ENCODE measurements at regions not wholly inside any gene's neighbourhood (a gene's known extent, or its start where the extent isn't known, plus 50 kb on each side); places are given as distances from the start of the nearest gene placed in this dataset.
A peak's percentile ranks its signal among the peaks of the same experiment; 100 is the strongest.

GRCh38 chr7:18210377-18210776 is 182.7 kb upstream of the PRPS1L1 start:
- no peak overlapping the region for H3K4me3 ChIP-seq (ENCODE audit: low read depth, low read length)
- H3K9me3 ChIP-seq (ENCODE audit: control insufficient read depth, insufficient read depth, low read length): no peaks in the 10 kb centered on the region
- no peak for DNase-seq (ENCODE audit: low read depth in 4 of 6, low spot score in 6 of 6)
- no CpG with 5 or more reads among the region's 2 CpGs for WGBS (ENCODE audit: insufficient coverage)
- no peak overlapping the region for H3K27ac ChIP-seq (ENCODE audit: low read depth, low read length)
- H3K27me3 ChIP-seq (ENCODE audit: control insufficient read depth, insufficient read depth, low read length): no peaks in the 10 kb centered on the region
- no peaks in the 10 kb centered on the region for H3K4me1 ChIP-seq (ENCODE audit: control insufficient read depth, insufficient read depth, low read length)
- no peaks in the 10 kb centered on the region for H3K36me3 ChIP-seq (ENCODE audit: control insufficient read depth, insufficient read depth, low read length)

GRCh38 chr7:18210788-18211187 is 183.1 kb upstream of the PRPS1L1 start:
- Histone ChIP-seq H3K27me3 (ENCODE audit: control insufficient read depth, insufficient read depth, low read length) (no peaks in the 10 kb centered on the region), H3K36me3 (ENCODE audit: control insufficient read depth, insufficient read depth, low read length) (no peaks in the 10 kb centered on the region), H3K4me3 (ENCODE audit: low read depth, low read length) (no peak overlapping the region), H3K27ac (ENCODE audit: low read depth, low read length) (no peak overlapping the region), H3K4me1 (ENCODE audit: control insufficient read depth, insufficient read depth, low read length) (no peaks in the 10 kb centered on the region), H3K9me3 (ENCODE audit: control insufficient read depth, insufficient read depth, low read length) (no peaks in the 10 kb centered on the region)
- WGBS (ENCODE audit: insufficient coverage): no CpG with 5 or more reads among the region's 3 CpGs
- no peak for DNase-seq (ENCODE audit: low read depth in 4 of 6, low spot score in 6 of 6)

- H3K27me3 ChIP-seq (ENCODE audit: control insufficient read depth, insufficient read depth, low read length): no peaks in the 10 kb centered on the region
- no peaks in the 10 kb centered on the region for H3K4me1 ChIP-seq (ENCODE audit: control insufficient read depth, insufficient read depth, low read length)
- no peak for DNase-seq (ENCODE audit: low read depth in 4 of 6, low spot score in 6 of 6)
- no peak overlapping the region for H3K4me3 ChIP-seq (ENCODE audit: low read depth, low read length)
- WGBS (ENCODE audit: insufficient coverage): no CpG with 5 or more reads among the region's 3 CpGs
- H3K36me3 ChIP-seq (ENCODE audit: control insufficient read depth, insufficient read depth, low read length): no peaks in the 10 kb centered on the region
- no peaks in the 10 kb centered on the region for H3K9me3 ChIP-seq (ENCODE audit: control insufficient read depth, insufficient read depth, low read length)
- H3K27ac ChIP-seq (ENCODE audit: low read depth, low read length): no peak overlapping the region
These were observed 184.7 kb upstream of the PRPS1L1 start for GRCh38 chr7:18212308-18212707.

DNA sequence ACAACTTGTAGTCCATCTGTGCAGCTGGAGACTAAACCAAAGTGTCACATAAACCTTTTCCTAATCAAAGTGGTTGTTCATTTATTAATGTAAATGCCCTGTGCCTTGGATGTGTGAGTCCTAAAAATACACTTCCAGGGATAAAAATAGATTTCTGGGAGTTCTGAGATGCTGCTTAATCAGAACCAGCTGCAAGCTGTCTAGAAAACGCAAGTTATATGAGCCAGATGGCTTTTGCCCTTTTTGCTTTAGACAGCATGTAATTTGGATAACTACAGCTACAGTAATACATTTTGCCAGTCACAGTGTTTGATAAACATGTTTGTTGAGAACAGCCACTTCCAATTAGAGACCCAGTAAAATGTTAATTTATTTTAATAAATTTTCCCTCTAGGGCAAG is 185.1 kb upstream of the PRPS1L1 start:
- no CpG with 5 or more reads among the region's 1 CpG for WGBS (ENCODE audit: insufficient coverage)
- Histone ChIP-seq H3K27me3 (ENCODE audit: control insufficient read depth, insufficient read depth, low read length) (no peaks in the 10 kb centered on the region), H3K4me3 (ENCODE audit: low read depth, low read length) (no peak overlapping the region), H3K9me3 (ENCODE audit: control insufficient read depth, insufficient read depth, low read length) (no peaks in the 10 kb centered on the region), H3K36me3 (ENCODE audit: control insufficient read depth, insufficient read depth, low read length) (no peaks in the 10 kb centered on the region), H3K27ac (ENCODE audit: low read depth, low read length) (no peak overlapping the region), H3K4me1 (ENCODE audit: control insufficient read depth, insufficient read depth, low read length) (no peaks in the 10 kb centered on the region)
- peak in 2 of 6 donors; percentile 28 to 66 for DNase-seq (ENCODE audit: low read depth in 4 of 6, low spot score in 6 of 6)

DNA sequence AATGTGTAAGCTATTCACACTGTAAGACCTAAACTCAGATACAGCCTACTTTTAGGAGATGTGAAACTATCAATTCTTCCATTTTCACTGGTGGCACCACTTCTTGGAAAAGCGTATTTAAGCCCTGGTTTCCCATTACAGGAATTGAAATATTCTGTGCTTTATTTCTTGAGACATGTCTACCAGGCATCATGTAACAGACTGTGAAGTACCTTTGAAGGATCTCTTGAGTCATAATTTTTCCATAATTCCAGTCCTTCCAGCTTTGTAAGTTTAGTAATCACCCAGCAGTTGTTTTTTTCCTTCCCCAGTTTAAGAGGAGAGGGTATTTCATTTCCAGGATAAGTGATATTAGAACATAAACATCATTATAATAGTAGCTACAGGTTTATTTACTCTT is 186.0 kb upstream of the PRPS1L1 start:
- no peaks in the 10 kb centered on the region for H3K27me3 ChIP-seq (ENCODE audit: control insufficient read depth, insufficient read depth, low read length)
- no peaks in the 10 kb centered on the region for H3K9me3 ChIP-seq (ENCODE audit: control insufficient read depth, insufficient read depth, low read length)
- H3K4me3 ChIP-seq (ENCODE audit: low read depth, low read length): no peak overlapping the region
- no peak for DNase-seq (ENCODE audit: low read depth in 4 of 6, low spot score in 6 of 6)
- no peaks in the 10 kb centered on the region for H3K4me1 ChIP-seq (ENCODE audit: control insufficient read depth, insufficient read depth, low read length)
- no peak overlapping the region for H3K27ac ChIP-seq (ENCODE audit: low read depth, low read length)
- 80% methylated on average over 1 of the region's 1 CpG for WGBS (ENCODE audit: insufficient coverage)
- H3K36me3 ChIP-seq (ENCODE audit: control insufficient read depth, insufficient read depth, low read length): no peaks in the 10 kb centered on the region

DNA sequence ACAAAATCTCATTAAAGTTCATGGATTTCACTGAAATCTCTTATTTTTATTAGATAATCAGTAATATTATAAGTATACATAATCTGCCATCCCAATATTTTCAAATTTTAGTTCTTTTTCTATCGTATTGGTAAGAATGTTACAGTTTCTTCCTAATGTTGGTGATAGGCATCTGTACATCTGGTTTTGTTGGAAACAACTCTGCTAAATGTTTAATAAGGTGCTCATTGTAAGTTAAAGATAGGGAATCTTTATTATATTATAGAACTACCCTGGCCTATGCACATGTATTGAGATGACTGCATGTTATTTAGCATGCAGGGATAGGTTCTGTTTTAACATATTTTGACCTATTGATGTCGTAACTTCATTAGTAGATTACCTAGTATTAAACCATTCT is 188.6 kb upstream of the PRPS1L1 start:
- no peaks in the 10 kb centered on the region for H3K4me1 ChIP-seq (ENCODE audit: control insufficient read depth, insufficient read depth, low read length)
- WGBS (ENCODE audit: insufficient coverage): no CpG with 5 or more reads among the region's 2 CpGs

DNA sequence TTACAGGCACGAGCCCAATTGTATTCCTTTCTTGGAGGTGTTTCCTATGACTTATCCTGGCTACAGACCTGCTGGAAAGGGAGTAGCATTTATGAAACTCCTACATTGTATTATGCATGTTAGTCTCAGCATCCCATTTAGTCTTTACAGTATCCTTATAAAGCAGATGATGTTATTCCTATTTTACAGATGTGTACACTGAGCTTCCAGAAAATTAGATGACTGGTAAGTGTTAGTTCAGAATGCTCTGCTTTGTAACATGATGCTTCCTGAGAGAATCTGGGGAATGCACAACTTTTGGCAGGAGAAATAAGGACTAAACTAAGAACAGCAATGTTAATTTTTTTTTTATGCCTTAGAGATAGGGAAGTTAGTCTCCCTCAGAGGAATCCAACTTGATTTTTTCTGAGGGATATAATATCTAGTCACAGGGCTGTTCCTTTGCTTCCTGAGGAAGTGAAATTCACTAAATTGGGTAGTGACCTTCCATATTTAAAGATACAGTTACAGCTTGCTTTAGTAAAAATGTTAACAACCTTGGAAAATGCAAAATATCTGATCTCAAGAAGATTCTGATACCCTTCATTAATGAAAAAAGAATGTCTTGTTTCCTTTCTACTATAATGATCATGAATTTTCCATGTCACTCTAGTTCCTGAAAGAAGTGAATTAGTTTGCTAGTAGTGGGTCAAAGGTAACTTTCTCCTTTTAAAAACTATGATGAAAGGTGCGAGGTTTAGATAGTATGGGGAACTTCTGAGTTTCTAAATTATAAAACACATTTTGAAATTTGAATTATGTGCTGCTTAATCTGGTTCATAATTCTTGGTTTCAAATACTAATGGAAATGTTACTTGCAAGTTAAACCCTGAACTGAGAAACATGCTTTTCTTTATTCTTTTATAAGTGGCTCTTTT is 194.0 kb upstream of the PRPS1L1 start:
- WGBS (ENCODE audit: insufficient coverage): no CpG with 5 or more reads among the region's 2 CpGs
- Histone ChIP-seq H3K4me3 (ENCODE audit: low read depth, low read length) (no peak overlapping the region), H3K4me1 (ENCODE audit: control insufficient read depth, insufficient read depth, low read length) (no peaks in the 10 kb centered on the region), H3K36me3 (ENCODE audit: control insufficient read depth, insufficient read depth, low read length) (no peaks in the 10 kb centered on the region), H3K27ac (ENCODE audit: low read depth, low read length) (no peak overlapping the region), H3K27me3 (ENCODE audit: control insufficient read depth, insufficient read depth, low read length) (no peaks in the 10 kb centered on the region), H3K9me3 (ENCODE audit: control insufficient read depth, insufficient read depth, low read length) (no peaks in the 10 kb centered on the region)
- DNase-seq (ENCODE audit: low read depth in 4 of 6, low spot score in 6 of 6): no peak

More for the DNA sequence above, 188.6 kb upstream of the PRPS1L1 start:
- no peaks in the 10 kb centered on the region for H3K27me3 ChIP-seq (ENCODE audit: control insufficient read depth, insufficient read depth, low read length)
- no peak overlapping the region for H3K4me3 ChIP-seq (ENCODE audit: low read depth, low read length)
- H3K9me3 ChIP-seq (ENCODE audit: control insufficient read depth, insufficient read depth, low read length): no peaks in the 10 kb centered on the region
- H3K36me3 ChIP-seq (ENCODE audit: control insufficient read depth, insufficient read depth, low read length): no peaks in the 10 kb centered on the region
- DNase-seq (ENCODE audit: low read depth in 4 of 6, low spot score in 6 of 6): no peak
- no peak overlapping the region for H3K27ac ChIP-seq (ENCODE audit: low read depth, low read length)

DNA sequence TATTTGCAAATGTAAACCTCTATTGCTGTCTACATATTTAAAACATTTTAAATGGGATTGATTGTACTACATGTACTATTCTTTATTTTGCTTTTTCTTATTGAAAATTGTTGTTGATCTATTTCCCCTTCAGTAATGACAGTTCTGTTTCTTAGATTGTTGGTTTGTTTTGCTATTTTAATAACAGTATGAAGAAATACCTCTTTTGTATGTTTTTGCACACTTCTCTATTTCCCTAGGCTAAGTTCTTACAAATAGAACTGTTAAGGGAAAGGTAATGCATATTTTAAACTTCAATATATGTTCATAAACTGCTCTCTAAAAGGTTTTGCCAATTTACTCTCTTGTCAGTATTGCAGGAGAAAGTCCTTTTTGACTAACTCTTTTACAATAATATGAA is 195.0 kb upstream of the PRPS1L1 start:
- Histone ChIP-seq H3K4me1 (ENCODE audit: control insufficient read depth, insufficient read depth, low read length) (no peaks in the 10 kb centered on the region), H3K36me3 (ENCODE audit: control insufficient read depth, insufficient read depth, low read length) (no peaks in the 10 kb centered on the region), H3K9me3 (ENCODE audit: control insufficient read depth, insufficient read depth, low read length) (no peaks in the 10 kb centered on the region), H3K27ac (ENCODE audit: low read depth, low read length) (no peak overlapping the region), H3K4me3 (ENCODE audit: low read depth, low read length) (no peak overlapping the region), H3K27me3 (ENCODE audit: control insufficient read depth, insufficient read depth, low read length) (no peaks in the 10 kb centered on the region)
- no peak for DNase-seq (ENCODE audit: low read depth in 4 of 6, low spot score in 6 of 6)

GRCh38 chr7:18224138-18224537 is 196.5 kb upstream of the PRPS1L1 start:
- WGBS (ENCODE audit: insufficient coverage): no CpG with 5 or more reads among the region's 1 CpG
- no peaks in the 10 kb centered on the region for H3K27me3 ChIP-seq (ENCODE audit: control insufficient read depth, insufficient read depth, low read length)
- no peaks in the 10 kb centered on the region for H3K9me3 ChIP-seq (ENCODE audit: control insufficient read depth, insufficient read depth, low read length)
- no peaks in the 10 kb centered on the region for H3K4me1 ChIP-seq (ENCODE audit: control insufficient read depth, insufficient read depth, low read length)
- H3K27ac ChIP-seq (ENCODE audit: low read depth, low read length): no peak overlapping the region
- H3K4me3 ChIP-seq (ENCODE audit: low read depth, low read length): no peak overlapping the region
- no peaks in the 10 kb centered on the region for H3K36me3 ChIP-seq (ENCODE audit: control insufficient read depth, insufficient read depth, low read length)
- no peak for DNase-seq (ENCODE audit: low read depth in 4 of 6, low spot score in 6 of 6)

GRCh38 chr7:18225067-18225466 is 197.4 kb upstream of the PRPS1L1 start:
- H3K4me1 ChIP-seq (ENCODE audit: control insufficient read depth, insufficient read depth, low read length): no peaks in the 10 kb centered on the region
- no peaks in the 10 kb centered on the region for H3K27me3 ChIP-seq (ENCODE audit: control insufficient read depth, insufficient read depth, low read length)
- H3K27ac ChIP-seq (ENCODE audit: low read depth, low read length): no peak overlapping the region
- no peaks in the 10 kb centered on the region for H3K9me3 ChIP-seq (ENCODE audit: control insufficient read depth, insufficient read depth, low read length)
- no peak for DNase-seq (ENCODE audit: low read depth in 4 of 6, low spot score in 6 of 6)
- H3K4me3 ChIP-seq (ENCODE audit: low read depth, low read length): no peak overlapping the region
- no peaks in the 10 kb centered on the region for H3K36me3 ChIP-seq (ENCODE audit: control insufficient read depth, insufficient read depth, low read length)

Data from spinal cord (tissue), 9 donors.